GM18858 (cell line): ENCODE measurements at regions not wholly inside any gene's neighbourhood (a gene's known extent, or its start where the extent isn't known, plus 50 kb on each side); places are given as distances from the start of the nearest gene placed in this dataset.

Source experiments
- ATAC-seq: cut with Tn5 transposase; IDR thresholded peaks from one replicate; pipeline ENCODE4 v1.9.1; 2021; ENCODE audit not compliant: unreplicated experiment

GRCh38 chr9:118987167-118987566 lies 382.1 kb downstream of the BRINP1 start:
- ATAC-seq = no peak

- ATAC-seq = no peak
Measured at GRCh38 chr9:118990949-118991348, 378.3 kb downstream of the BRINP1 start.

- ATAC-seq = no peak
Measured at GRCh38 chr9:118991366-118992285, 377.6 kb downstream of the BRINP1 start.

GRCh38 chr9:118992813-118993794 lies 376.1 kb downstream of the BRINP1 start:
- ATAC-seq = no peak

- no peak for ATAC-seq
Measured at GRCh38 chr9:118993965-118994364, 375.3 kb downstream of the BRINP1 start.

GRCh38 chr9:119002491-119002890 lies 366.7 kb downstream of the BRINP1 start:
- no peak for ATAC-seq

GRCh38 chr9:119003201-119003611 lies 366.0 kb downstream of the BRINP1 start:
- ATAC-seq = no peak

- ATAC-seq = no peak
Measured at GRCh38 chr9:119003882-119004617, 365.2 kb downstream of the BRINP1 start.

GRCh38 chr9:119004618-119004990 lies 364.6 kb downstream of the BRINP1 start:
- ATAC-seq = no peak

GRCh38 chr9:119005162-119005561 lies 364.1 kb downstream of the BRINP1 start:
- no peak for ATAC-seq

GRCh38 chr9:119009249-119009648 lies 360.0 kb downstream of the BRINP1 start:
- ATAC-seq = no peak

GRCh38 chr9:119020284-119020683 lies 349.0 kb downstream of the BRINP1 start:
- ATAC-seq = no peak

- no peak for ATAC-seq
Measured at GRCh38 chr9:119020730-119021333, 348.4 kb downstream of the BRINP1 start.

GRCh38 chr9:119026120-119026519 lies 343.1 kb downstream of the BRINP1 start:
- ATAC-seq = no peak

GRCh38 chr9:119027901-119028699 lies 341.1 kb downstream of the BRINP1 start:
- ATAC-seq = no peak

- ATAC-seq = no peak
Measured at GRCh38 chr9:119029886-119030285, 339.3 kb downstream of the BRINP1 start.

- no peak for ATAC-seq
Measured at GRCh38 chr9:119033596-119033995, 335.6 kb downstream of the BRINP1 start.

GRCh38 chr9:119036969-119037368 lies 332.3 kb downstream of the BRINP1 start:
- ATAC-seq = no peak

GRCh38 chr9:119043996-119044395 lies 325.2 kb downstream of the BRINP1 start:
- ATAC-seq = no peak

- no peak for ATAC-seq
Measured at GRCh38 chr9:119044806-119045205, 324.4 kb downstream of the BRINP1 start.
